DOHH2 (cell line): ENCODE measurements at regions not wholly inside any gene's neighbourhood (a gene's known extent, or its start where the extent isn't known, plus 50 kb on each side); places are given as distances from the start of the nearest gene placed in this dataset.

ENCODE experiments used
- EZH2phosphoT487 ChIP-seq: fragments of 200-600 bp; sonication (generic); IDR thresholded peaks from 2 replicates; pipeline ENCODE4 v1.6.1; 2017; ENCODE audit warnings: borderline replicate concordance, mild to moderate bottlenecking, antibody characterized with exemption, low read length, moderate library complexity, mixed read lengths
- TF ChIP-seq, protein P1 (sequence below): fragments of 200-600 bp; sonication (generic); IDR thresholded peaks from one replicate; pipeline ENCODE4 v1.5.1; 2014; ENCODE audit warnings: antibody characterized with exemption, mild to moderate bottlenecking, low read depth, low read length; ENCODE audit not compliant: poor library complexity, severe bottlenecking

DNA sequence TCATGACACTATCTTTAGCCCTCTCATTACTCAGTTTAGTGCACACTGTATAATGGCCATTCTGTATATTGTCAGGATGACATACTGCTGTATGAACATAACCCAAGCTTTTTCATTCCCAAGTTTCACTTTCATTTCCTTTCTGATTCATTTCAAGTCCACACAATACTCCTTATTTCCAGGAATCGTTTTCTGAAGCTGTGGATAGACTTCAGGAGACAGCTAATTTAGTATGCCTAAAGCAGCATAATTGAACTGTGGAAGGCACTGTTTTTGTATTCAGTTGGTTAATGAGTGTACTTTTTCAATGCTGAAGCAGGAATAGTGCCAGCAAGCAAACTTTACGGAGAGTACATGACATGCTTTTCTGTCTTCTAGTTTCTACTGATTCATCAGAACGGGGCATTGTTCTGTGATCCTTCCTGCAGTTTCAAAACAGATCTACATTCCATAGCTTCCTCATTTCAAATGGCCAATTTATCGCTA is 578.5 kb upstream of the ZP4 start:
- TF ChIP-seq, protein P1, sequence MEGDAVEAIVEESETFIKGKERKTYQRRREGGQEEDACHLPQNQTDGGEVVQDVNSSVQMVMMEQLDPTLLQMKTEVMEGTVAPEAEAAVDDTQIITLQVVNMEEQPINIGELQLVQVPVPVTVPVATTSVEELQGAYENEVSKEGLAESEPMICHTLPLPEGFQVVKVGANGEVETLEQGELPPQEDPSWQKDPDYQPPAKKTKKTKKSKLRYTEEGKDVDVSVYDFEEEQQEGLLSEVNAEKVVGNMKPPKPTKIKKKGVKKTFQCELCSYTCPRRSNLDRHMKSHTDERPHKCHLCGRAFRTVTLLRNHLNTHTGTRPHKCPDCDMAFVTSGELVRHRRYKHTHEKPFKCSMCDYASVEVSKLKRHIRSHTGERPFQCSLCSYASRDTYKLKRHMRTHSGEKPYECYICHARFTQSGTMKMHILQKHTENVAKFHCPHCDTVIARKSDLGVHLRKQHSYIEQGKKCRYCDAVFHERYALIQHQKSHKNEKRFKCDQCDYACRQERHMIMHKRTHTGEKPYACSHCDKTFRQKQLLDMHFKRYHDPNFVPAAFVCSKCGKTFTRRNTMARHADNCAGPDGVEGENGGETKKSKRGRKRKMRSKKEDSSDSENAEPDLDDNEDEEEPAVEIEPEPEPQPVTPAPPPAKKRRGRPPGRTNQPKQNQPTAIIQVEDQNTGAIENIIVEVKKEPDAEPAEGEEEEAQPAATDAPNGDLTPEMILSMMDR: no peak
- no peak for TF ChIP-seq EZH2phosphoT487
